Aorta (tissue), 5 donors: ENCODE measurements at regions not wholly inside any gene's neighbourhood (a gene's known extent, or its start where the extent isn't known, plus 50 kb on each side); places are given as distances from the start of the nearest gene placed in this dataset.

Source experiments
- ATAC-seq: fragments of 200-7000 bp; cut with Tn5 transposase; one replicate; pipeline ENCODE4 v1.9.1; 2022; ENCODE audit warnings: moderate library complexity; ENCODE audit not compliant: low FRiP score
- DNase-seq, 2 donors: peaks; one replicate each; pipeline ENCODE4 v3.0.0-alpha.2; 2020
- H3K27ac ChIP-seq, 2 donors: one replicate each; pipeline ENCODE4 v1.5.1; 2013; ENCODE audit warnings: low read length in 2 of 2, mild to moderate bottlenecking in 2 of 2, moderate library complexity in 2 of 2, control low read depth in 1 of 2, inconsistent platforms in 1 of 2, low read depth in 1 of 2
- H3K27me3 ChIP-seq, 2 donors: one replicate each; pipeline ENCODE4 v1.6.1; 2013; ENCODE audit warnings: control low read depth in 1 of 2, low read length in 1 of 2, mild to moderate bottlenecking in 1 of 2, moderate library complexity in 1 of 2; ENCODE audit not compliant: insufficient read depth in 2 of 2, control insufficient read depth in 1 of 2
- H3K36me3 ChIP-seq, 2 donors: one replicate each; pipeline ENCODE4 v1.6.1; 2013; ENCODE audit warnings: control low read depth in 1 of 2, low read length in 1 of 2, mild to moderate bottlenecking in 1 of 2; ENCODE audit not compliant: insufficient read depth in 2 of 2, control insufficient read depth in 1 of 2
- H3K4me1 ChIP-seq, 2 donors: one replicate each; pipeline ENCODE4 v1.6.1; 2013; ENCODE audit warnings: low read length in 2 of 2, control low read depth in 1 of 2, mild to moderate bottlenecking in 1 of 2, moderate library complexity in 1 of 2; ENCODE audit not compliant: insufficient read depth in 2 of 2, control insufficient read depth in 1 of 2
- H3K4me3 ChIP-seq, 2 donors: one replicate each; pipeline ENCODE4 v1.5.1; 2013; ENCODE audit warnings: low read length in 2 of 2, control low read depth in 1 of 2, mild to moderate bottlenecking in 1 of 2
- H3K9me3 ChIP-seq: one replicate; pipeline ENCODE4 v1.6.1; 2013; ENCODE audit warnings: mild to moderate bottlenecking, low read length; ENCODE audit not compliant: control insufficient read depth
- WGBS, 2 donors: extraction: QIAGEN DNeasy Blood & Tissue Kit; methylation state at CpG; one replicate each; pipeline ENCODE4 v1.1.7; 2013; 5-methylcytosine and 5-hydroxymethylcytosine counted together
- intact Hi-C, 2 donors: fragments of 100-400 bp; cut with DNase I; formaldehyde crosslinking; loops; one replicate each; pipeline versions ENCODE4 v1.14.2 to v1.15.0; 2022
- donor health status: healthy with polysubstance abuse.
- donor health status: Bipolar disorder and iron deficiency.
- donor health status: DM: no; HTN: no; CAD: no.
- donor health status: DM: no; HTN: no; CAD: no.
- donor health status: DM: yes; HTN: yes; CAD: no.

DNA sequence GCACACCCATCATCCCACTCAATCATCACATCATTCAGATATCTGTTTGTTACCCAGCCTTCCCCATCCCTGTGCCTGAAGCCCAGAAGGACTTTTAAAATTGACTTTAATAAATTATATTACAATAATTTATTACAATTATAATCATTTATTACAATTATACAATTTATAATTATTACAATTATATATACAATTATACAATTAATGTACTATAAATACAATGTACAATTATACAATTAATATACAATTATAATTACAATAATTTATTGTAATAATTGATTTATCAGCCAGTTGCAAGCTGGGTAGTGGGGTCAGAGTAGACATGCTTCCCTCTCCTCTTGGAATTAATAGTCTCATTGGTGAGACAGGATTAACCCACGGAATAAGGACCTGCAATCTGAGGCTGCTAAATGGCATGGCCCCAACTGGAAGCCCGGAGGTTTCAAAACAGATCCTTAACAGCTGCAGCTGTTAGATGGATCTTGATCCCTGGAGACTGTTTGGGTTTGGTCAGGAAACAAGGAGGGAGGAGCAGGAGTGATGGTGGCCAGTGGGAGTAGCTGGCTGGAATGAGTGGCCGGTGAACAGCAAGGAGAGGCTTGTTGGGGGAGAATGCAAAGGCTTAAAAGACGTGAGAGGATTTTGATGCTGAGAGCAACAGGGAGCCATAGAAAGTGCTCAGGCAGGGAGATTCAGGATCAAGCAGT lies 402.8 kb upstream of the PODXL start:
- ATAC-seq (no peak), DNase-seq (no peak)
- no peaks in the 10 kb centered on the region for H3K27me3 ChIP-seq
- H3K4me1 ChIP-seq, result no peaks in the 10 kb centered on the region
- intact Hi-C loops, result loop anchor here in 1 of 2 donors (10.0 kb wide), 1 partner anchor 46 kb away; no protein-coding TSS in a partner anchor
- no peak overlapping the region for H3K27ac ChIP-seq
- no peaks in the 10 kb centered on the region for H3K9me3 ChIP-seq
- no peaks in the 10 kb centered on the region for H3K36me3 ChIP-seq
- no peak overlapping the region for H3K4me3 ChIP-seq
- WGBS, 2 donors, result 35 to 71% methylated on average over 4 of the region's 4 CpGs

DNA sequence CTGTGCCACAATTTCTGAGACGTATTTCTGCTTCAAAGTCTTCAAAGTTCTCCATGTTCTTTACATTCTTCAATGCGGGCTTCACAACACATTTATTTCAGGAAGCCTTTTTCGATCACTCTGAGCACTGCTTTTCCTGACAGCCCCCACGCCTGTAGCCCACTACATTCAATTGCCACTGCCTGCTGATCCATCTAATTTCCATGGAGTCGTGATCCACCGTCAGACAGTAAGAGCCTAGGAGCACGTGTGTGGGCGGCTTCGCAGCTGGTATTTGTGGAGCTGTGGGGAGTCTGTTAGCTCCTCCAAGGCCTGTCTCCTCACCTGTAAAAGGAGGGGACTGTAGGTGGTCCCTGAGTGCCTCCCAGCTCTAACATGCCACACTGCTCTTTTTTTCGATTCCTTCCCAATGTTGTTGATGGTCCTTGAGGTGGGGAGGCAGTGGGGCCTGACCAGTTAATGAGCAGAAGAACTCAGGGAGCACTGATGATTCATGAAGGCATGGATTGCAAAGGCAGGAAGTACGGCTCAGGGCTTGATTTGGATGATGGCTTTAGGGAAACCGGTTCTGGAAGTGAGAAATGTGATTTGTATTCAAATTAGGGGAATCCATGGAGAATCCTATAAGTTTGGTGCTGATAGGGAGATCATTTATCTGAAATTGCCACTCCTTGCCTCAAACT lies 401.1 kb upstream of the PODXL start:
- whole genome bisulfite sequencing, 2 donors, result 89 to 90% methylated on average over 12 of the region's 12 CpGs
- no peaks in the 10 kb centered on the region for H3K27me3 ChIP-seq
- intact Hi-C loops, result loop anchor here in 1 of 2 donors (10.0 kb wide), 1 partner anchor 47 kb away; no protein-coding TSS in a partner anchor
- DNase-seq, result no peak
- H3K4me3 ChIP-seq, result no peak overlapping the region
- H3K36me3 ChIP-seq, result no peaks in the 10 kb centered on the region
- no peak for ATAC-seq
- H3K9me3 ChIP-seq, result no peaks in the 10 kb centered on the region
- H3K4me1 ChIP-seq, result peaks cover 1 to 4% of the 10 kb centered on the region in 2 donors
- H3K27ac ChIP-seq, result no peak overlapping the region

DNA sequence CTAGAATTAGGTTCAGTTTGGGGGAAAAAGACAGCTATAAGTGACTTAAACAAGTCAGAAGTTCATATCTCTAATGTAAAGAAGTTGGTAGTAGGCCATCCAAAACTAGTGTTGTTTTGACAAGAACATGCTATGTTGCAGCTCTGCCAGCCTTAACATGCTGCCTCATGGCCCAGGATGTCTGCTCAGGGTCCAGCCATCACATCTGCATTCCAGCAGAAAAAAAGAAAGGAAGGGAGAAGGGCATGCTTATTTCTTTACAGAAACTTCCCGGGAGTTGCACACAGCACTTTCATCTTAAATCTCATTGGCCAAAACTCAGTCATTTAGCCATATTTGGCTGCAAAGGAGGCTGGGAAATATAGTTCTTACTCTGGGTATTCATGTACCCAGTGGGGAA lies 400.4 kb upstream of the PODXL start:
- intact Hi-C loops, result loop anchor here in 1 of 2 donors (10.0 kb wide), 1 partner anchor 48 kb away; no protein-coding TSS in a partner anchor

DNA sequence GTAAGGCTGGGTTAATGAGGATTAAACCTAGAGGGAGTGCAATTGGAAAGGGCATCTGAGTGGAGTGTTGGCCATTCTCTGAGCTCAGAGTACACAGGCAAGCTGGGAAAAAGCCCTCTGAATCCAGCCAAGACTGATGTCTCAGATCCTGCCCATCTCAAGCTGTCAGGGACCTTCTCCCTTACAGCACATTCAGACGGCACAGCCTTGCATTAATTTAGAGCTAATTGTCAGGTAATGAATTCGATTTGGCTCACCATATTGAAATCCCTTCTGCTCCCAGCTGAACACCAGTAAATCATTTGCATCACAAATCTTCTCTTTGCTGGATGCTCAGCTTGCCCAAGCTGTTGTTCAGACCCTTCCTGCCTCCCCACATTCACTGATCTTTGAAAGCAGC lies 399.3 kb upstream of the PODXL start:
- ATAC-seq (no peak), DNase-seq (no peak)
- 56 to 73% methylated on average over 2 of the region's 2 CpGs for WGBS, 2 donors
- no peak overlapping the region for H3K27ac ChIP-seq
- intact Hi-C loops, result loop anchor here in 1 of 2 donors (10.0 kb wide), 1 partner anchor 49 kb away; no protein-coding TSS in a partner anchor
- H3K4me3 ChIP-seq, result no peak overlapping the region
- no peaks in the 10 kb centered on the region for H3K36me3 ChIP-seq
- H3K9me3 ChIP-seq, result no peaks in the 10 kb centered on the region
- H3K27me3 ChIP-seq, result no peaks in the 10 kb centered on the region
- peaks cover 1 to 4% of the 10 kb centered on the region in 2 donors for H3K4me1 ChIP-seq

More for the DNA sequence above, 400.4 kb upstream of the PODXL start:
- Histone ChIP-seq H3K4me1 (peaks cover 1 to 4% of the 10 kb centered on the region in 2 donors), H3K4me3 (no peak overlapping the region), H3K9me3 (no peaks in the 10 kb centered on the region), H3K36me3 (no peaks in the 10 kb centered on the region), H3K27ac (no peak overlapping the region), H3K27me3 (no peaks in the 10 kb centered on the region)
- no peak for ATAC-seq
- WGBS, 2 donors, result 88 to 96% methylated on average over 1 of the region's 1 CpG
- DNase-seq, result no peak

DNA sequence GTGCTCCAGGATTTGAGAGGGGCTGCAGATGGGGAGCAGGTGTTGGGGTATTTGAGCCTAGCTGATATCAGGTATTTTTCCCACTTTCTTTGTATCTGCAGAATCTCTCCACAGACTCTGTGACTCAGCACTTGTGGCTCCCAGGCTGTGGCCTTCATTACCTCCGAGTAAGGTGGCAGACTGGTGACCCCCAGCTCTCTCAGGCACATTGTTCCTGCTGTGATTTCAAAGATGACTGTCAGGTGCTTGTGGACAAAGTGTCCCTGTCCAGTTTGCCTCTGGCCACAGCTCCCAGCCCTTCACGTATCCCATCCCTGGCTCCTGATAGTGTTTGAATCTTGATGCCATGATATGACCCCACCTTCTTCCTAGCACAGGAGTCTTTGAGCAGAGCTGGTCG lies 396.8 kb upstream of the PODXL start:
- Histone ChIP-seq H3K4me1 (peaks cover 3 to 8% of the 10 kb centered on the region in 2 donors), H3K36me3 (no peaks in the 10 kb centered on the region), H3K27ac (no peak overlapping the region), H3K27me3 (no peaks in the 10 kb centered on the region), H3K9me3 (no peaks in the 10 kb centered on the region), H3K4me3 (no peak overlapping the region)
- intact Hi-C loops, result loop anchor here (2.0 to 10.0 kb wide), 4 partner anchors 52 to 238 kb away; no protein-coding TSS in a partner anchor
- DNase-seq, result no peak
- no peak for ATAC-seq
- 25 to 62% methylated on average over 3 of the region's 3 CpGs for WGBS, 2 donors

DNA sequence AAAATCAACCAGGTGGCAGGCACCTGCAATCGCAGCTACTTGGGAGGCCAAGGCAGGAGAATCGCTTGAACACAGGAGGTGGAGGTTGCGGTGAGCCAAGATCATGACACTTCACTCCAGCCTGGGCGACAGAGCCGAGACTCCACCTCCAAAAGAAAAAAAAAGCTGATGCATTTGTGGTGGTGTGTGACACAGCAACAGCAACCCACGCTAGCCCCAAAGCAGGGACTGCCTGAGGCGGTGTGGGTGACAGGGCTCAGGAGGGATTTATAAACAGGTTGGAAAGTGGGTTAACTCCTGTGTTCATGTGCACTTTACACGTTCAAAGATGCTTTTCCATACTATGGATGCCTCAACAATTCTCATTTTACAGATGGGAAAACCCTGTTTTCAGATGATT lies 395.9 kb upstream of the PODXL start:
- no peak overlapping the region for H3K27ac ChIP-seq
- 82 to 92% methylated on average over 8 of the region's 8 CpGs for WGBS, 2 donors
- no peaks in the 10 kb centered on the region for H3K9me3 ChIP-seq
- intact Hi-C loops, result loop anchor here (2.0 to 10.0 kb wide), 4 partner anchors 52 to 238 kb away; no protein-coding TSS in a partner anchor
- H3K27me3 ChIP-seq, result no peaks in the 10 kb centered on the region
- no peaks in the 10 kb centered on the region for H3K36me3 ChIP-seq
- H3K4me1 ChIP-seq, result peaks cover 3 to 8% of the 10 kb centered on the region in 2 donors
- ATAC-seq (no peak), DNase-seq (no peak)
- no peak overlapping the region for H3K4me3 ChIP-seq

DNA sequence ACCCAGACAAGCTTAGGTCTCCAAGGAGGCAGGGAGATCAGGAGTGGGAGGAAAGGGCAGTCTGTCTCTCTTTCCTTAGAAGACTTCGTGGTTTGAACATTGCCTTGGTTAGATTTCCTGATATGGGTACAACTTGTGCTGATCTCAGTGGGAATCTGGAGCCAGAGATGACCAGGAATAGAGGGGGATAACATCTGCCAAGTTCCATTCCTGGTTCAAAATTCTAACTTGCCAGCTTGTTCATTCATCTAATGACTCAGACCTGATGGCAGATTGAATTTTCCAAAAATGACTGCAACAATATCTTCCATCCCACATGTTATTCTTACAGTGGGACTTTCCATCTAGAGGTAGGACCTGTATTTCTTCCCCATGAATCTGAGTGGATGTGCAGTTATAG lies 394.3 kb upstream of the PODXL start:
- H3K27ac ChIP-seq, result peak overlapping the region; percentile 82 to 98
- H3K4me3 ChIP-seq, result no peak overlapping the region
- no peaks in the 10 kb centered on the region for H3K9me3 ChIP-seq
- 0 to 4% methylated on average over 1 of the region's 1 CpG for WGBS, 2 donors
- no peaks in the 10 kb centered on the region for H3K36me3 ChIP-seq
- no peaks in the 10 kb centered on the region for H3K27me3 ChIP-seq
- peaks cover 3 to 8% of the 10 kb centered on the region in 2 donors for H3K4me1 ChIP-seq
- ATAC-seq (peak; percentile 60), DNase-seq (no peak)
- intact Hi-C loops, result loop anchor here (2.0 to 10.0 kb wide), 4 partner anchors 54 to 192 kb away; no protein-coding TSS in a partner anchor

DNA sequence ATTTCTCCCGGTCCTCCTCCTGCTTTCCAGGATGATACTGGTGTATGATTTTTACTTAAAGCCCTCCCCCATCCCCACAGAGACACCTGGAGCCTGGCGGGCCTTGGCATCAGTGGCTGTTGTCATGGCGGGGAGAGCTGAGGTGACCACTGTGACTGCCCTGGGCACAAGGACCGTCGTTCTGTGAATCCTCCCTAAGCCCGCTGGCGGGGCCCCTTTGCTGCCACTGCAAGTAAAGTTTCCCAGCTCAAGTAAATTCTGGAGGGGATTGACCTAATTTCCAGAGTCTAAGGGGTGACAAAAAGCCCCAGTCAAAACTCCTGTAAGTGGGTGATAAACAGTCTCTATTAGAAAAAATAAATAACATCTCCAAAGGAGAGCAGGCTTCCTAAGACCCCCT lies 393.2 kb upstream of the PODXL start:
- no peaks in the 10 kb centered on the region for H3K27me3 ChIP-seq
- H3K4me1 ChIP-seq, result peaks cover 3 to 8% of the 10 kb centered on the region in 2 donors
- WGBS, 2 donors, result 73 to 88% methylated on average over 7 of the region's 7 CpGs
- no peak overlapping the region for H3K4me3 ChIP-seq
- H3K9me3 ChIP-seq, result no peaks in the 10 kb centered on the region
- no peak for DNase-seq
- no peak for ATAC-seq
- H3K27ac ChIP-seq, result peak overlapping the region; percentile 86 to 98
- no peaks in the 10 kb centered on the region for H3K36me3 ChIP-seq
- intact Hi-C loops, result loop anchor here (2.0 to 10.0 kb wide), 12 partner anchors 55 to 633 kb away; partner anchors contain the start of gene PLXNA4 (in 1 of the 2)
